Activated CD8-positive, alpha-beta memory T cell treated with anti-CD3 and anti-CD28 coated beads, Interleukin-2, amount 10 ng/mL, durations not matched to agents 7 days and 5 days (primary cell): ENCODE measurements at regions not wholly inside any gene's neighbourhood (a gene's known extent, or its start where the extent isn't known, plus 50 kb on each side); places are given as distances from the start of the nearest gene placed in this dataset.

ENCODE experiments used
- ATAC-seq: fragments of 150-1000 bp; cut with Tn5 transposase; one replicate; pipeline ENCODE4 v1.10.0; 2021; ENCODE audit warnings: moderate library complexity
- CTCF ChIA-PET: fragments of 350-600 bp; sonication (Branson Sonifier 250); formaldehyde crosslinking; loops from one replicate; lab custom pipeline; 2021; ENCODE audit warnings: antibody characterized with exemption; lab: Charles Lee
- DNase-seq: peaks from one replicate; pipeline ENCODE4 v3.0.0-alpha.2; 2020
- H3K27ac Mint-ChIP-seq: one replicate; pipeline ENCODE4 v1.8.0; 2021; ENCODE audit warnings: mild to moderate bottlenecking, mixed read lengths
- H3K27me3 Mint-ChIP-seq: one replicate; pipeline ENCODE4 v1.8.0; 2021; ENCODE audit warnings: mixed read lengths
- H3K36me3 Mint-ChIP-seq: one replicate; pipeline ENCODE4 v1.8.0; 2021; ENCODE audit warnings: mild to moderate bottlenecking, mixed read lengths
- H3K4me1 Mint-ChIP-seq: one replicate; pipeline ENCODE4 v1.8.0; 2021; ENCODE audit warnings: mixed read lengths
- H3K4me3 Mint-ChIP-seq: one replicate; pipeline ENCODE4 v1.8.0; 2021; ENCODE audit warnings: mild to moderate bottlenecking, moderate library complexity, mixed read lengths
- H3K9me3 Mint-ChIP-seq: one replicate; pipeline ENCODE4 v1.8.0; 2022; ENCODE audit warnings: low read depth, mixed read lengths

DNA sequence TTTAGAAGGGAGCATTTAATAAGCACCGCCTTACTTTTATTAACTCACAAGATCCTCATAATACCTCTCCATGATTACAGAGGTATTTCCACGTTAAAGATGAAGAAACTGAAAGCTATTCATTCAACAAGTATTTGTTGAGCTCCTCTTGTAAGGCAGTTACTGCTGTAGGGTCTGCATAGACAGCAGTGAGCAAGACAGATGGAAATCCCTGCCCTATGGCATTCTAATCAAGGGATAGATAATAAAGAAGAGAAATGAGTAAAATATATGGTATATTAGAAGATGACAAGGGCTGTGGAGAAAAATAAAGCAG, 77.8 kb upstream of the CTNNBL1 start:
- no peak overlapping the region for H3K4me3 Mint-ChIP-seq
- CTCF ChIA-PET: interaction anchor here (1.0 to 1.2 kb wide), 4 partner anchors 40 to 605 kb away, joined by 3 to 4 read pairs (median 3); no protein-coding TSS in a partner anchor
- H3K36me3 Mint-ChIP-seq: no peaks in the 10 kb centered on the region

DNA sequence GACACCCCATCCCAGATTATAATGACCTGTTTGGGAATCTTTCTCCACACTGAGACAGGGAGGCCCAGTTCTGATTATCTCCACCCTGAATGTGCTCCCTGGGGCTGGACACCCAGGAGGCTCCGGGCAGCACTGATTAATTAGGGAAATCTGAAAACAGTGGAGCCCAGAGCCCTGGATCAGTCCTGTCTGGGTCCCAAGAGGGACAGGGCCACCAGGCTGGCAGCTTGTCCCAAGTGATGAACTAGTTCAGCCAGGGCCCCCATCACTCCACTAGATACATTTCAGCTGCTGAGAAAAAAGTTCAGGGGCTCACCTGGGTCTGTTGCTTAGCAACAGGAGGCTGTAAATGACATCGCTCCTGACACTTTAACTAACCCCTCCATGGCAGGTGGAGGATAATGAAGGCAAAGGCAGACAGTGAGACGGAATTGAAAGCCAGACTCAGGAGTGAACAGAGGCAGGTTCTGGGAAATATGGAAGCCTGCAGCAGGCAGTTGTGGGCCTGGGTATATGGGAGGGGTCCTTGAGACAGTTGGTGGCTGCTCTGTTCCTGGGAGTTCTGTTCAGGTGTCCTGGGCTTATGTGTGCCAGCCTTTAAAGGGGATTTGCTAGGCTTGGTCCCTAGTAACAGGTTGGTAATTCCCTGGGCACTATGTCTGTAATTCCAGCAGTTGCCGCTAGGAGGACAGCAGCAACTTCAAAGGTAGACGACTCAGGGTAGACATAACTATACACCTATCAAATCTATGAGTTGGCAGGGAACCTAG, 78.3 kb upstream of the CTNNBL1 start:
- H3K27me3 Mint-ChIP-seq: peaks cover 28% of the 10 kb centered on the region
- no peak for ATAC-seq
- peak; percentile 48 for DNase-seq
- no peak overlapping the region for H3K4me3 Mint-ChIP-seq
- CTCF ChIA-PET: interaction anchor here (1.0 to 1.2 kb wide), 4 partner anchors 40 to 606 kb away, joined by 3 to 4 read pairs (median 3); no protein-coding TSS in a partner anchor
- H3K27ac Mint-ChIP-seq: no peak overlapping the region
- H3K9me3 Mint-ChIP-seq: no peaks in the 10 kb centered on the region
- H3K36me3 Mint-ChIP-seq: no peaks in the 10 kb centered on the region
- H3K4me1 Mint-ChIP-seq: no peaks in the 10 kb centered on the region

More for the DNA sequence above, 77.8 kb upstream of the CTNNBL1 start:
- no peak for DNase-seq
- ATAC-seq: no peak
- no peak overlapping the region for H3K27ac Mint-ChIP-seq
- H3K27me3 Mint-ChIP-seq: peaks cover 33% of the 10 kb centered on the region
- no peaks in the 10 kb centered on the region for H3K4me1 Mint-ChIP-seq
- H3K9me3 Mint-ChIP-seq: no peaks in the 10 kb centered on the region

DNA sequence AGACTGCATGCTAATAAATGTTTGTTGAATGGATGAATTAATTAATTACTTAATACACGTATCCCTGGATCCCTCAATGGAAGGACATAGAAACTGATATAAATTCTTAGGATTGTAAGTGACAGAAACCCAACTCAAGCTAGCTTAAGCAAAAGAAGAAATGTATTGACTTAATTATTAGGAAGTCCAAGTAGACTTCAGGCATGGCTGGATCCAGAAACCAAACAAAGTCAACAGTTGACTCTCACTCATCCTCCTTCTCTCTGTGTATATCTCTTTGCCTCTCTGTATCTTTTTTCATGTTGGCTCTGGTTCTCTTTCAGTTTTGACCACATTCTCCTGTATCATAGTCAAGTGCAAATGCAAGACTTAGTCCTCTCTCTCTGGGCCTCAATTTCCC, 82.0 kb upstream of the CTNNBL1 start:
- ATAC-seq (no peak), DNase-seq (no peak)
- no peaks in the 10 kb centered on the region for H3K36me3 Mint-ChIP-seq
- no peak overlapping the region for H3K4me3 Mint-ChIP-seq
- H3K27ac Mint-ChIP-seq: no peak overlapping the region
- peaks cover 4% of the 10 kb centered on the region for H3K27me3 Mint-ChIP-seq
- H3K4me1 Mint-ChIP-seq: no peaks in the 10 kb centered on the region
- CTCF ChIA-PET: no interaction called here
- no peaks in the 10 kb centered on the region for H3K9me3 Mint-ChIP-seq

DNA sequence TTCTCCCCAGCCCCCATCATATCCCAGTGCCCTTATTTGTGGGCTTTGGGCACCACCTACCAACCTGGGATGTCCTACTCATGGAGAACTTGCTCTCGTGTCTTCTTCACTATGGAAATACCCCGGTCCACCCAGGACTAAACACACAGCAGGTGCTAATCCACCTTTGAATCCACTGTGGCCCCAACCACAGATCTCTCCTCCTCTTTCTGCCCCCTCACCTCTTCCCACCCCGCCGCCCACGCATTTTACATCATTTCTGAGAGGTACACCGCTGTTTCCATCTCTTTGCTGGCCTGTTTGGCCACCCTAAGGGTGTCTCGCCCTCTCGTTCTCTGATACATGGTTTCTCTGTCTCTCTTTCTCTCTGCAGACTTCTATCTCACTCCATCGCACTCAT, 82.5 kb upstream of the CTNNBL1 start:
- Mint-ChIP-seq H3K4me3 (no peak overlapping the region), H3K27ac (no peak overlapping the region), H3K4me1 (no peaks in the 10 kb centered on the region), H3K27me3 (peaks cover 2% of the 10 kb centered on the region), H3K36me3 (no peaks in the 10 kb centered on the region), H3K9me3 (no peaks in the 10 kb centered on the region)
- CTCF ChIA-PET: no interaction called here
- ATAC-seq (no peak), DNase-seq (no peak)

DNA sequence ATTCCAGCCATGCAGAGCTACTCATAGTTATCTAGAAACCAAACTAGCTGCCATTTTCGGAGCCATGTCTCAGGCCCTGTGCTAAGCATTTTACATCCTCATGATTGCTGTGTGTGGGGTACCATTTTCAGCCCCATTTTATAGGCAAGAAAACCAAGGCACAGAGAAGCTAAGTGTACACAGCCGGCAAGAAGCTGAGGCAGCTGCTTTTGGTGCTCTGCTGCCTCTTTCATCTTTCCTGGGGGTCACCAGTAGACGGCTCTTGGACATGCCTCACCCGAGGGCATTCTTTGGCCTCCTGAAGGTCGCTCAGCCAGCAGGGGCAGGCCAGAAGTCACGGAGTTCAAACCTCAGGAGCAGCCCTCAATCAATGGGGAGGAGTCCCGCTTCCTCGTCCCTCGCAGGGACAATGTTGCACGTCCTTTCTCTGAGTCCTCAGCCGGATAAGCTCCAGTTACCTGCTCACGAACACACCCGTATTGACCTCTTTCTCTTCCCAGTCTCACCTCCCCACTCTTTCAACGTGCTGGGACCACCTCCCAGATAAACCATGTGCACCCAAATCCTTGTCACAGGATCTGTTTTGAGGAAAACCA, 82.6 kb upstream of the BLCAP start:
- Mint-ChIP-seq H3K27ac (no peak overlapping the region), H3K36me3 (no peaks in the 10 kb centered on the region), H3K4me3 (no peak overlapping the region), H3K27me3 (peaks cover 8% of the 10 kb centered on the region), H3K9me3 (no peaks in the 10 kb centered on the region), H3K4me1 (no peaks in the 10 kb centered on the region)
- DNase-seq: no peak
- CTCF ChIA-PET: interaction anchor here (0.6 kb wide), 1 partner anchor 12 kb away, joined by 3 read pairs; no protein-coding TSS in a partner anchor
- ATAC-seq: no peak

DNA sequence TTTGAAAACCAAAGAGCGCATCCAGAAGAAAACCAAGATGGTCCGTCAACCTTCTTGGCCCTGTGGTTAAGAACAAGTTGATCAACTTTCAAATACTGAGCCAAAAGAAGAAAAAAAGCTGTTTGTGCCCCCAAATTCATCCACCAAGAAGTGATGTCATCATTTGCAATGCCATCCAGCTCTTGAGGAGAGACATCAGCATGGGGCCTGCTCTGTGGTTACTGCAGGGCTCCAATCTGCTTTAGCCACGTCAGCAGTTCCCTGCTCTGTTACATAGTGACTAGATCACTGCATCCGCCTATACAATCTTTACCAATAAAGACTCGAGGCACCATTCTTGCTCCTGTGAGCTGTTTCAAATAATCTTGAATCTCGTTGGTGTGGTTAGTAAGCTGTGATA, 75.0 kb upstream of the BLCAP start:
- CTCF ChIA-PET: no interaction called here
- H3K27ac Mint-ChIP-seq: no peak overlapping the region
- H3K4me3 Mint-ChIP-seq: no peak overlapping the region

DNA sequence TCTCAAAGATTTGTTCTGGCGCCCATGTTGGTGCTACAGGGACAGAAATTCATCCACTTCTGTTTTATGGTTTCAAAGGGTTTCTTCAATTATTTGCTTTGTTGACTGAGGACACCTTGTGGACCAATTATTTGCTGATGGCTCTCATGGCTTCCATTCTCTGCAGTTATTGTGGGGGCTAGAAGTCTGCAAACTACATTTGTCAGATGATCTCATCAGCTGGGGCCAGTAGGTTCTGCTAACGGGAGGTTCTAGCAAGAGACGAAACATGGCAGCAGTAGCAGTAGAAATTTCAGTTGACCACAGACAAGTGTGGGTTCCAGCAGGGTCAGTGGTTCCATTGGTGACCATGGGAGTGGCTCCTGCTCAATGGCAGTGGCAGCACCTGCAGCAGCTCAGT, 72.8 kb upstream of the BLCAP start:
- CTCF ChIA-PET: no interaction called here
- no peak for ATAC-seq

More for the DNA sequence above, 75.0 kb upstream of the BLCAP start:
- DNase-seq: no peak
- H3K9me3 Mint-ChIP-seq: no peaks in the 10 kb centered on the region
- no peak for ATAC-seq
- H3K4me1 Mint-ChIP-seq: peaks cover 6% of the 10 kb centered on the region
- H3K36me3 Mint-ChIP-seq: no peaks in the 10 kb centered on the region
- peaks cover 46% of the 10 kb centered on the region for H3K27me3 Mint-ChIP-seq

DNA sequence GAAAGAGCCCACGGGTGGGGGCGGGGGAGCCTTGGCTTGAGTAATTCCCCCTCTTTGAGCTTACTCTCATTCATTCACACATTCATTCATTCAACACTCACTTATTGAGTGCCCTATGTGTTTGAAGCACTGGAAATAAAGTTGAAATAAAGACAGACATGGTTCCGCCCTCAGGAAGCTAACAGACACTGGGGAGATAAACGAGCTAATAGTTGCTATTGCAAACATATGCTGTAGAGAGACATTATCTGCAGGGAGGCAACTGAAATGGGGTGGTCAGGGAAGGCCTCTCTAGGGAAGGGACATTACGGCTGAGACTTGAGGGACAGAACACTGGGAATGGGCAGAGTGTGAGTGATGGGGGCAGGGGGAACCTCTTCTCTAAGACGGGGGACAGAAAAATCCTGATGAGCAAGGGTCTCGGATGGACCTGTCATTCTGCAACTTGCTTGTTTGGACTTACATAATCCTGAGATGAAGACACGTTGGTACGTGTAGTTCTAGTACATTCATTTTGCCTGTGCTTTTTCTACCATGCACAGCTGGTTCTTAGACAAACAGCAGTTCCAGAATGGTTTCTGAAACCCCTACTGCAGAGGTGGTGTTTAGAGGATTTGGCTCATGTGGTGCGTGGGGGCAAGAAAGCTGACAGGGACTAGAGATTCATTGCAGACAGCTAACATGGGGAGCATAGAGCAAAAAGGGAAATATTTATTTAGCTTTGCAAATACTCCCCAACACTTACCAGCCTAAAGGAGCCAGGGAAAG, 71.1 kb upstream of the BLCAP start:
- Mint-ChIP-seq H3K36me3 (no peaks in the 10 kb centered on the region), H3K27me3 (peaks cover 45% of the 10 kb centered on the region), H3K4me3 (no peak overlapping the region), H3K27ac (no peak overlapping the region), H3K9me3 (no peaks in the 10 kb centered on the region), H3K4me1 (peaks cover 6% of the 10 kb centered on the region)
- ATAC-seq (no peak), DNase-seq (no peak)
- CTCF ChIA-PET: interaction anchor here (0.7 kb wide), 1 partner anchor 12 kb away, joined by 3 read pairs; no protein-coding TSS in a partner anchor

More for the DNA sequence above, 72.8 kb upstream of the BLCAP start:
- H3K9me3 Mint-ChIP-seq: no peaks in the 10 kb centered on the region
- H3K27me3 Mint-ChIP-seq: peaks cover 49% of the 10 kb centered on the region
- DNase-seq: no peak
- no peaks in the 10 kb centered on the region for H3K36me3 Mint-ChIP-seq
- H3K4me3 Mint-ChIP-seq: no peak overlapping the region
- no peak overlapping the region for H3K27ac Mint-ChIP-seq
- H3K4me1 Mint-ChIP-seq: peaks cover 6% of the 10 kb centered on the region

DNA sequence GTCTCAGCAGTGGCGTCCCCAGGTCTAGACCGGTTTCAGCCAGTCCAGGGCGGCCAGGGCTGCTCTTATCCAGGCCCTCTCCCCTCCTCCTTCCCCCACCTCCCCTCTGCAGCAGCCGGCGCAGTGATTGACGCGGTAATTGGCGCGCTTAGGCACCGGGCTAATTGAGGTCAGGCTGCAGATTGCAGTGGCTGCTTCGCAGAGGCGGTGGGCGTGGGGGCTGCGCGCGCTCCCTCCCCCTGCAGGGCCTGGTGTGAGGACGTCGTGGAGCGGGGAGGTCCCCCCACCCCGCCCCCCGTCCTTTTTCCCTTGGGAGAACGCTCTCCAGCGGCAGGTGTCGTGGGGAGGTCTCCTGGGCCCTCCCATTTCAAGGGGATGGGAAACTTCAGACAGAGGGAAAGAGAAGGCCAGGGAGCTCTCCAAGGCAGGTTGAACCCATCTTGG, 70.4 kb upstream of the BLCAP start:
- H3K4me1 Mint-ChIP-seq: peaks cover 6% of the 10 kb centered on the region
- no peak overlapping the region for H3K27ac Mint-ChIP-seq
- CTCF ChIA-PET: interaction anchor here (0.7 kb wide), 1 partner anchor 12 kb away, joined by 3 read pairs; no protein-coding TSS in a partner anchor
- H3K9me3 Mint-ChIP-seq: no peaks in the 10 kb centered on the region
- ATAC-seq (no peak), DNase-seq (no peak)
- H3K36me3 Mint-ChIP-seq: no peaks in the 10 kb centered on the region
- no peak overlapping the region for H3K4me3 Mint-ChIP-seq
- H3K27me3 Mint-ChIP-seq: peaks cover 49% of the 10 kb centered on the region

DNA sequence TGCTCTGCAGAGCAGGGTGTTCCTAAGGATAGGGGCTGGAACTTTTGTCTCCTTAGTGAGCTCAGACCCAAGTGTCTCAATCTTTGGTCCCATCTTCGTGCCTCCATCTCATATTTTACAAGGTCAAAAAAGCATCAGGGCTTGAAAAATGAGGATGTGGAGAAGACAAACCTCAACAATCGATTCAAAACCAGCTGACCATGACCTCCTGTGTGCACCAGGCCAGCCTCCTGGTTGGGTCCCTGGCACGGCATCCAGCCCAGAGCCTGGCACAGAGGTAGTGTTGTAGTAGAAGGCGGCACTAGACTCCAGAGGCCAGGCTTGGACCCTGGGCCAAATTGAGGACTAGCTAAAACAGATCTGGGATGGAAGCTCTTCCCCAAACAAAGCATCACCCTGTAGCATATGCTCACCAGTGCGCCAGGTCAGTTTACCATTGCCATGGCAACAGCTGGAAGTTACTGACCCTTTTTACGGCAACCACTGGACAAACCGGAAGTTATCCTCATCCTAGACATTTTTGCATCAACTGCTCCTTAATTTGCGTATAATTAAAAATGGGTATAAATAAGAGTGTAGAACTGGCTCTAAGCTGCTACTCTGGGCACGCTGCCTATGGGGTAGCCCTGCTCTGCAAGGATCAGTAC, 69.3 kb upstream of the BLCAP start:
- peaks cover 6% of the 10 kb centered on the region for H3K4me1 Mint-ChIP-seq
- peaks cover 44% of the 10 kb centered on the region for H3K27me3 Mint-ChIP-seq
- H3K4me3 Mint-ChIP-seq: no peak overlapping the region
- no peak overlapping the region for H3K27ac Mint-ChIP-seq
- ATAC-seq: no peak
- CTCF ChIA-PET: no interaction called here
- no peaks in the 10 kb centered on the region for H3K36me3 Mint-ChIP-seq
- no peak for DNase-seq
- H3K9me3 Mint-ChIP-seq: no peaks in the 10 kb centered on the region

DNA sequence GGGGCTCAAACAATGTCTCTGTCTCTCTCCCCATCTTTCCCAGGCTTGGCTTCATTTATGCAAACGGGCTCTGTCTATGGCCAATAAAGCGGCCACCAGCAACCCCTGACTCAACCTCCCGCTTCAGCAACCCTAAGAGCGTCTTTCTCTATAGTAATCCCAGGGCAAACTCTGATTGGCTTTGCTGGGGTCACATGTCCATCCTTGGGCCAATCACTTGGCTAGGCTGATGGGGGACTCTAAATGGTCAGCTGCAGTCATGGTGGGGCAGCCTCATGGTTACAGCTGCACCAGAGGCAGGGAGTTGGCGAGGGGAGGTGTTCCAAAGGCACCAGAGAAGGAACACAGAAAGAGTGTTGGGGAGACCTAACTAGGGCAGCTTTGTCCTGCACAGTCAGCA, 68.5 kb upstream of the BLCAP start:
- CTCF ChIA-PET: no interaction called here
- Mint-ChIP-seq H3K4me3 (no peak overlapping the region), H3K4me1 (peaks cover 6% of the 10 kb centered on the region), H3K27me3 (peaks cover 45% of the 10 kb centered on the region), H3K9me3 (no peaks in the 10 kb centered on the region), H3K27ac (no peak overlapping the region), H3K36me3 (no peaks in the 10 kb centered on the region)
- DNase-seq (no peak), ATAC-seq (no peak)

DNA sequence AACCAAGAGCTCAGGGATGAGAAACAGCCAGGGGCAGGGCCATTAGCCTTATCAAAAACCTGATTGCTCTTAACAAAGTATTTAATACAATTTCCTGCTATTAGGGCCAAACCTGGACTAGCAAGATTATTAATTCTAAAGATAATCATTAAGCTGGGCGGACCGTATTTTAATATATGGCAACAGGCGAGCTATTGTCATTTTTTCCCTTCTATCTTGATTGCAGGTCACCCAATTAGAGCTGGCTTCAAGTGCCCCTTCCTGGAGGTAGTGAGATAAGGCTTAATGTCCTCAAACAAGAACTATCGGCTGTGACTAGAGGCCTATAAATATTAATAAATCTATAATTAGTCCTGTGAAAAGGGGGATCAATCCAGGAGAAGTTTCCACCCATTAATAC, 66.0 kb upstream of the BLCAP start:
- H3K4me1 Mint-ChIP-seq: peaks cover 2% of the 10 kb centered on the region
- CTCF ChIA-PET: no interaction called here

DNA sequence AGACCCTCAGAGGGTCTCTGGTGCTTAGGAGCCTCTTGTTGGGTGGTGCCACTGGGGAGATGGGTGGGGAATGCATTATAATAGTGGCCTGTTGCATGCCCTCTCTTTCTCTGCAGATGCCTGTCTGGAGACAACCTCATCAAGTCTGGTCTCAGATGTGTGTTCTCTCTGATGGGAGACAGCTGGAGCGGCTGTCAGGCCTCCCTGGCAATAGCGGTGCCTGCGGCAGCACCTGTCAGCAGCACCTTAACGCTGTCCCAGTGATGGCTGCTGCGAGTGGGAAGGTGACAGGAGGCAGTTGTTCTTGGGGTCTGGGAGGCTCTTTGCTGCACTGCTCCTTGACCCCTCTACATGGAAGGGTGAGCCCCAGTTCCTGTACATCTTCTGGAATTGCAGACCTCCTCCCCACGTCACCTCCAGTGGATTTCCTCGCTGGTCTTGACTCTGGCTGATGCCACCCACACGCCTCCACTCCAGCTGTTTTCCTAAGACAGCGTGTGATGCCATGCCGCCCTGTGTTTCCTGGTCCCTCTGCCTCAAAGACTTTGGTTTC, 63.3 kb upstream of the BLCAP start:
- Mint-ChIP-seq H3K27me3 (peaks cover 19% of the 10 kb centered on the region), H3K4me1 (no peaks in the 10 kb centered on the region), H3K9me3 (no peaks in the 10 kb centered on the region), H3K27ac (no peak overlapping the region), H3K4me3 (no peak overlapping the region), H3K36me3 (no peaks in the 10 kb centered on the region)
- DNase-seq: no peak
- ATAC-seq: no peak
- CTCF ChIA-PET: no interaction called here

More for the DNA sequence above, 66.0 kb upstream of the BLCAP start:
- Mint-ChIP-seq H3K9me3 (no peaks in the 10 kb centered on the region), H3K27ac (no peak overlapping the region), H3K4me3 (no peak overlapping the region), H3K27me3 (peaks cover 28% of the 10 kb centered on the region), H3K36me3 (no peaks in the 10 kb centered on the region)
- no peak for ATAC-seq
- no peak for DNase-seq
